ENCODE measurements at regions not wholly inside any gene's neighbourhood (a gene's known extent, or its start where the extent isn't known, plus 50 kb on each side); places are given as distances from the start of the nearest gene placed in this dataset.

DNA sequence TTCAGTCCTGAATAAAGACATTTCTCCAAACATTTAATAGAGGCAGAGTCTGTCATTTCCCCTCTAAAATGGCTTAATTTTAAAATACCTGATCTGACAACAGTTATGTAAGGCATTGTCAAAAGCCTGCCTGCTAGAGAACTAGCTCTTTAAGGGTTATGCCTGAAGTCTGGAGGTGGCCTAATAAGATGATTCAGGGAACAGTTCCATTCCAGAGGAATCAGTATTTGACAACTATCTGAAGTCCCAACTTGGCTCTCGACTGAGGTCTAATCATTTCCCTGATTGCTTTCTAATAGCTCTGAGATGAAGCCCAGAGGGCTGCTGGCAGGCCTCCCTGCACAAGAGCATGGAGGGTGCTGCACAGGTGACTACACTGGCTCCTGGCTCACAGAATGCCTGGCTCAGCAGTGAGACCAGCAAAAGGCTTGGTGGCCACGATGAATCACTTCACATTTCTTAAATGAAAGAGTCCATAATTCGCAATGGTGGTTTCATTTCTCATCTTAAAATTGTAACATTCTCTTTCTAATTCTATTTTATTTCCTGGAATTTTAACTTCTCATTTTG lies 509.6 kb upstream of the POM121L12 start:
- no peaks in the 10 kb centered on the region for H3K9me3 ChIP-seq (ENCODE audit: control insufficient read depth, low read length)
- no peaks in the 10 kb centered on the region for H3K4me1 ChIP-seq (ENCODE audit: control insufficient read depth, insufficient read depth, low read length)
- H3K4me3 ChIP-seq (ENCODE audit: low read length) = no peak overlapping the region
- no peaks in the 10 kb centered on the region for H3K4me1 Mint-ChIP-seq
- 86 to 97% methylated on average over 1 to 3 of the region's 3 CpGs for WGBS, 2 experiments (ENCODE audit: insufficient coverage in 1 of 2, insufficient read length in 1 of 2)
- no peak for DNase-seq
- H3K27ac Mint-ChIP-seq = no peak overlapping the region
- H3K27ac ChIP-seq (ENCODE audit: low read depth, low read length) = no peak overlapping the region
- H3K9ac ChIP-seq (ENCODE audit: extremely low read depth, low read length, poor library complexity, severe bottlenecking) = no peak overlapping the region
- no peaks in the 10 kb centered on the region for H3K36me3 ChIP-seq (ENCODE audit: control insufficient read depth, insufficient read depth, low read length)
- TF ChIP-seq CTCF (conservative IDR thresholded peaks at IDR 0.05) = no peak
- no peaks in the 10 kb centered on the region for H3K36me3 Mint-ChIP-seq (ENCODE audit: low read depth)
- peaks cover 2% of the 10 kb centered on the region for H3K9me3 Mint-ChIP-seq
- no peaks in the 10 kb centered on the region for H3K27me3 ChIP-seq (ENCODE audit: control insufficient read depth, insufficient read depth, low read length, poor library complexity, severe bottlenecking)
- no peak overlapping the region for H3K4me3 Mint-ChIP-seq
- H3K27me3 Mint-ChIP-seq (ENCODE audit: insufficient read depth) = no peaks in the 10 kb centered on the region

DNA sequence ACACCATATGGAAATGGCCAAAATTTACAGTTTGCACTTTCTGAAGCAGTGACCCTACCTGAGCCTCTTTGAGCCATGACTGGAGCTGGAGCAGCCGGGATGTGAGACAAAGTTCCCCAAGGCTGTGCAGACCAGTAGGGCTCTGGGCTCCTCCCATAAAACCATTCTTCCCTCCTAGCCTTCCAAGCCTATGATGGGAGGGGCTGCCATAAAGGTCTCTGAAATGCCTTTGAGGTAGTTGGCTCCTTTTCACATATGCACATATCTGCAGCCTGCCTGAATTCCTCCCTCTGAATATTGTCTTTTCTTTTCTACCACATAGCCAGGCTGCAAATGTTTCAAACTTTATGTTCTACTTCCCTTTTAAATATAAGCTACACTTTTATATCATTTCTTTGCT lies 516.6 kb upstream of the POM121L12 start:
- H3K27ac ChIP-seq (ENCODE audit: low read depth, low read length) = no peak overlapping the region
- Mint-ChIP-seq H3K4me1 (no peaks in the 10 kb centered on the region), H3K9me3 (no peaks in the 10 kb centered on the region), H3K27ac (no peak overlapping the region), H3K27me3 (ENCODE audit: insufficient read depth) (no peaks in the 10 kb centered on the region), H3K4me3 (no peak overlapping the region), H3K36me3 (ENCODE audit: low read depth) (no peaks in the 10 kb centered on the region)
- no peak overlapping the region for H3K4me3 ChIP-seq (ENCODE audit: low read length)
- no peak overlapping the region for H3K9ac ChIP-seq (ENCODE audit: extremely low read depth, low read length, poor library complexity, severe bottlenecking)
- no peak for DNase-seq
- no peaks in the 10 kb centered on the region for H3K9me3 ChIP-seq (ENCODE audit: control insufficient read depth, low read length)
- no peaks in the 10 kb centered on the region for H3K4me1 ChIP-seq (ENCODE audit: control insufficient read depth, insufficient read depth, low read length)
- WGBS, 2 experiments (ENCODE audit: insufficient coverage in 1 of 2, insufficient read length in 1 of 2) = 100% methylated on average over 1 of the region's 1 CpG; no CpG with 5 or more reads in 1 of the 2 experiments
- no peaks in the 10 kb centered on the region for H3K27me3 ChIP-seq (ENCODE audit: control insufficient read depth, insufficient read depth, low read length, poor library complexity, severe bottlenecking)
- no peak for TF ChIP-seq CTCF (conservative IDR thresholded peaks at IDR 0.05)
- no peaks in the 10 kb centered on the region for H3K36me3 ChIP-seq (ENCODE audit: control insufficient read depth, insufficient read depth, low read length)

- Histone ChIP-seq H3K27ac (ENCODE audit: low read depth, low read length) (no peak overlapping the region), H3K36me3 (ENCODE audit: control insufficient read depth, insufficient read depth, low read length) (no peaks in the 10 kb centered on the region), H3K4me1 (ENCODE audit: control insufficient read depth, insufficient read depth, low read length) (no peaks in the 10 kb centered on the region), H3K4me3 (ENCODE audit: low read length) (no peak overlapping the region), H3K9me3 (ENCODE audit: control insufficient read depth, low read length) (no peaks in the 10 kb centered on the region), H3K9ac (ENCODE audit: extremely low read depth, low read length, poor library complexity, severe bottlenecking) (no peak overlapping the region), H3K27me3 (ENCODE audit: control insufficient read depth, insufficient read depth, low read length, poor library complexity, severe bottlenecking) (no peaks in the 10 kb centered on the region)
- 83% methylated on average over 1 to 2 of the region's 2 CpGs for WGBS, 2 experiments (ENCODE audit: insufficient coverage in 1 of 2, insufficient read length in 1 of 2)
- Mint-ChIP-seq H3K27ac (no peak overlapping the region), H3K36me3 (ENCODE audit: low read depth) (no peaks in the 10 kb centered on the region), H3K9me3 (no peaks in the 10 kb centered on the region), H3K4me1 (no peaks in the 10 kb centered on the region), H3K4me3 (no peak overlapping the region), H3K27me3 (ENCODE audit: insufficient read depth) (no peaks in the 10 kb centered on the region)
- no peak for TF ChIP-seq CTCF (conservative IDR thresholded peaks at IDR 0.05)
- DNase-seq = no peak
These were observed 522.8 kb upstream of the POM121L12 start for GRCh38 chr7:52512656-52513055.
